K562 (cell line): ENCODE measurements at regions not wholly inside any gene's neighbourhood (a gene's known extent, or its start where the extent isn't known, plus 50 kb on each side); places are given as distances from the start of the nearest gene placed in this dataset.

Experiments used
- ATAC-seq: fragments of 200-7000 bp; cut with Tn5 transposase; 3 replicates; pipeline ENCODE4 v1.9.1; 2020; ENCODE audit warnings: moderate library complexity
- BruUV-seq: library from RNA; stranded (reverse); fragments of 400-500 nt; replicated peaks from 2 replicates; lab custom pipeline; 2021; lab: Mats Ljungman, UMichigan
- CTCF ChIA-PET: fragments of 300-600 bp; formaldehyde crosslinking; extraction: SDS; loops from one replicate; lab custom pipeline; 2021; ENCODE audit warnings: low intra/inter-chr PET ratio; lab: Yijun Ruan, JAX
- POLR2A ChIA-PET: fragments of 300-600, 350-650 bp; sonication (Branson Sonifier 250); formaldehyde crosslinking; extraction: SDS; loops from one replicate; lab custom pipeline; 2021; ENCODE audit warnings: antibody characterized with exemption, inconsistent platforms; lab: Yijun Ruan, JAX
- DNase-seq, 4 experiments: peaks; one replicate each; pipeline versions ENCODE4 v3.0.0 to v3.0.0-alpha.2; 2011 to 2018; ENCODE audit warnings: low spot score in 3 of 4, mixed read lengths in 3 of 4; ENCODE audit errors: extremely low read depth in 1 of 4
- FAIRE-seq: peaks from 2 replicates; lab custom pipeline; 2011; peaks lifted over from hg19 to GRCh38; lab: Jason Lieb, UNC
- H2AFZ ChIP-seq: 2 replicates; pipeline ENCODE4 v1.6.0; 2011; ENCODE audit warnings: low read depth, low read length, control low read depth, inconsistent platforms
- H3K27ac ChIP-seq: fragments of 200-600 bp; 3 replicates; pipeline ENCODE4 v1.8.0; 2011; ENCODE audit warnings: low read depth, mild to moderate bottlenecking, control low read depth, inconsistent platforms, low read length, moderate library complexity, mixed read lengths; ENCODE audit errors: extremely low read depth
- H3K27me3 ChIP-seq, 2 experiments: fragments of 300-600 bp in 1 of 2; 2 replicates in 1 of 2; 3 replicates in 1 of 2; pipeline versions ENCODE4 v1.6.0 to v1.8.0; 2011; ENCODE audit warnings: inconsistent platforms in 2 of 2, low read length in 2 of 2, mild to moderate bottlenecking in 1 of 2, mixed read lengths in 1 of 2, moderate library complexity in 1 of 2; ENCODE audit not compliant: control insufficient read depth in 2 of 2, insufficient read depth in 2 of 2
- H3K36me3 ChIP-seq: fragments of 300-600 bp; 3 replicates; pipeline ENCODE4 v1.8.0; 2011; ENCODE audit warnings: mild to moderate bottlenecking, low read length, inconsistent platforms; ENCODE audit not compliant: control insufficient read depth, insufficient read depth
- H3K4me1 ChIP-seq, 2 experiments: fragments of 200-600 bp in 1 of 2; replicated peaks in 1 of 2; 2 replicates in 1 of 2; 3 replicates in 1 of 2; pipeline versions ENCODE4 v1.5.1 to v1.8.0; 2011; ENCODE audit warnings: inconsistent platforms in 2 of 2, low read length in 2 of 2, mild to moderate bottlenecking in 1 of 2, mixed read lengths in 1 of 2, moderate library complexity in 1 of 2; ENCODE audit not compliant: control insufficient read depth in 2 of 2, insufficient read depth in 2 of 2
- H3K4me2 ChIP-seq: 2 replicates; pipeline ENCODE4 v1.6.1; 2011; ENCODE audit warnings: low read length, control low read depth, inconsistent platforms, mixed read lengths; ENCODE audit not compliant: insufficient read depth
- H3K4me3 ChIP-seq: fragments of 200-600 bp; sonication (generic), shearing (Covaris generic); 2 replicates; pipeline ENCODE4 v1.5.1; 2016; ENCODE audit warnings: control low read depth, inconsistent platforms
- H3K79me2 ChIP-seq: fragments of 200-600 bp; 3 replicates; pipeline ENCODE4 v1.8.0; 2011; ENCODE audit warnings: low read length, inconsistent platforms; ENCODE audit not compliant: control insufficient read depth, insufficient read depth
- H3K9ac ChIP-seq, 2 experiments: 2 replicates each; pipeline versions ENCODE4 v1.6.0 to v1.6.1; 2011; ENCODE audit warnings: low read depth in 2 of 2, low read length in 2 of 2, control low read depth in 1 of 2, inconsistent platforms in 1 of 2, mild to moderate bottlenecking in 1 of 2, mixed read lengths in 1 of 2; ENCODE audit not compliant: insufficient read depth in 1 of 2
- H3K9me1 ChIP-seq: one replicate; pipeline ENCODE4 v1.6.0; 2011; ENCODE audit warnings: inconsistent platforms, mild to moderate bottlenecking, low read length, moderate library complexity; ENCODE audit not compliant: control insufficient read depth, insufficient read depth
- H3K9me3 ChIP-seq: replicated peaks from 2 replicates; pipeline ENCODE4 v1.5.1; 2011; ENCODE audit warnings: low read depth, low read length, inconsistent platforms; ENCODE audit not compliant: control insufficient read depth, insufficient read depth
- H4K20me1 ChIP-seq: replicated peaks from 2 replicates; pipeline ENCODE4 v1.6.1; 2011; ENCODE audit warnings: low read length, inconsistent platforms, mixed read lengths; ENCODE audit not compliant: control insufficient read depth, insufficient read depth
- HMG20B ChIP-seq: fragments of 250-450 bp; sonication (Bioruptor Pico); IDR thresholded peaks from 2 replicates; pipeline ENCODE4 v1.5.0; 2021; ENCODE audit warnings: mild to moderate bottlenecking
- HNRNPK ChIP-seq: fragments of 200-400 bp; formaldehyde crosslinking; IDR thresholded peaks from one replicate; pipeline ENCODE4 v1.6.1; 2018; ENCODE audit warnings: mild to moderate bottlenecking, low read depth, low read length; ENCODE audit not compliant: poor library complexity, severe bottlenecking
- KLF16 ChIP-seq: IDR thresholded peaks from 2 replicates; pipeline ENCODE4 v1.6.1; 2016; ENCODE audit warnings: antibody characterized with exemption
- RAD21 ChIP-seq, 2 experiments: fragments of 250-450 bp in 1 of 2; fragments of 450-650 bp in 1 of 2; sonication (Bioruptor Pico) in 1 of 2; formaldehyde crosslinking in 1 of 2; IDR thresholded peaks in 1 of 2; conservative IDR thresholded peaks in 1 of 2; 2 replicates each; pipeline versions ENCODE4 v1.4.0 to v1.8.0; 2020 to 2022; ENCODE audit warnings: mild to moderate bottlenecking in 2 of 2, moderate library complexity in 1 of 2
- RBBP5 ChIP-seq: fragments of 200-600 bp; sonication (generic); IDR thresholded peaks from 2 replicates; pipeline ENCODE4 v1.6.1; 2012; ENCODE audit warnings: borderline replicate concordance, mild to moderate bottlenecking, low read length, control low read depth, inconsistent platforms; ENCODE audit not compliant: insufficient read depth, poor library complexity, severe bottlenecking
- ZNF717 ChIP-seq: fragments of 250-450 bp; sonication (Bioruptor Pico); IDR thresholded peaks from 2 replicates; pipeline ENCODE4 v1.5.0; 2021
- ZNF77 ChIP-seq: fragments of 250-450 bp; sonication (Bioruptor Pico); IDR thresholded peaks from 2 replicates; pipeline ENCODE4 v1.5.0; 2020
- in situ Hi-C: fragments of 300-500 bp; cut with MboI; formaldehyde crosslinking; loops from 4 replicates; pipeline ENCODE4 v1.15.0; 2018; ENCODE audit warnings: inconsistent platforms, mixed read lengths
- intact Hi-C: fragments of 100-400 bp; cut with micrococcal nuclease; formaldehyde crosslinking; loops from 2 replicates; pipeline ENCODE4 v1.14.2; 2022
- TF ChIP-seq, protein P1 (sequence below): sonication (generic); formaldehyde crosslinking; IDR thresholded peaks from 2 replicates; pipeline ENCODE4 v1.8.1; 2022; ENCODE audit warnings: missing genetic modification reagents
- TF ChIP-seq, protein P2 (sequence below): fragments of 150-350 bp; conservative IDR thresholded peaks from 2 replicates; pipeline ENCODE4 v1.6.1; 2014; ENCODE audit warnings: low read length
- TF ChIP-seq, protein P3 (sequence below): fragments of 200-800 bp; sonication (Bioruptor generic); IDR thresholded peaks from 2 replicates; pipeline ENCODE4 v1.6.1; 2017; ENCODE audit warnings: missing genetic modification characterization, missing compliant biosample characterization

DNA sequence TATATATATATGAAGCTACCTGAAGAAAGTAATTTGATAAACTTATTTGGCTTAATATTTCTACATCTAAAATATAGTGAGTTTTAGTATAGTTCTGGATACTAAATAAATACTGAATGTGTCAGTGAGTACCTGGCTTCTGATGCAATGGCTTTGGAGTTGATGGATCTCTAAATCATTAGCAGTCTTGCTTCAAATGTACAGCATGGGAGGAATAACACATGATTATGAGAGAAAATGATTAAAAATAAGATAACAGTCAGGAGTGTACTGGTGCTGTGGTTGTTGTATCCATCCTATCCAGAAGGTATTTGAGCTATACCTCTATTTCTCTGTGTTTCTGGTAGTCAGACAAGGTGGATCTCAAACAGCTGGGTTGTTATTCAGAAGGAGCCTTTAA, 641.3 kb downstream of the TRAM1L1 start:
- Histone ChIP-seq H3K4me1 (no peaks in the 10 kb centered on the region), H3K4me2 (no peak overlapping the region), H3K9ac (no peak overlapping the region), H3K9me3 (no peaks in the 10 kb centered on the region), H3K27me3 (no peaks in the 10 kb centered on the region), H3K27ac (no peak overlapping the region), H2AFZ (no peak overlapping the region), H3K9me1 (no peaks in the 10 kb centered on the region), H3K36me3 (no peaks in the 10 kb centered on the region), H3K79me2 (no peaks in the 10 kb centered on the region), H4K20me1 (no peaks in the 10 kb centered on the region), H3K4me3 (no peak overlapping the region)
- TF ChIP-seq HMG20B (CRISPR knock-in tag) (no peak), RBBP5 (no peak), ZNF77 (no peak), KLF16 (no peak), HNRNPK (no peak), ZNF717 (CRISPR knock-in tag) (no peak), RAD21 (CRISPR knock-in tag; conservative IDR thresholded peaks at IDR 0.05 in 1 of 2, IDR thresholded peaks at IDR 0.05 in 1 of 2) (no peak)
- TF ChIP-seq, protein P1, sequence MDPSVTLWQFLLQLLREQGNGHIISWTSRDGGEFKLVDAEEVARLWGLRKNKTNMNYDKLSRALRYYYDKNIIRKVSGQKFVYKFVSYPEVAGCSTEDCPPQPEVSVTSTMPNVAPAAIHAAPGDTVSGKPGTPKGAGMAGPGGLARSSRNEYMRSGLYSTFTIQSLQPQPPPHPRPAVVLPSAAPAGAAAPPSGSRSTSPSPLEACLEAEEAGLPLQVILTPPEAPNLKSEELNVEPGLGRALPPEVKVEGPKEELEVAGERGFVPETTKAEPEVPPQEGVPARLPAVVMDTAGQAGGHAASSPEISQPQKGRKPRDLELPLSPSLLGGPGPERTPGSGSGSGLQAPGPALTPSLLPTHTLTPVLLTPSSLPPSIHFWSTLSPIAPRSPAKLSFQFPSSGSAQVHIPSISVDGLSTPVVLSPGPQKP (CRISPR knock-in tag) = no peak
- TF ChIP-seq, protein P2, sequence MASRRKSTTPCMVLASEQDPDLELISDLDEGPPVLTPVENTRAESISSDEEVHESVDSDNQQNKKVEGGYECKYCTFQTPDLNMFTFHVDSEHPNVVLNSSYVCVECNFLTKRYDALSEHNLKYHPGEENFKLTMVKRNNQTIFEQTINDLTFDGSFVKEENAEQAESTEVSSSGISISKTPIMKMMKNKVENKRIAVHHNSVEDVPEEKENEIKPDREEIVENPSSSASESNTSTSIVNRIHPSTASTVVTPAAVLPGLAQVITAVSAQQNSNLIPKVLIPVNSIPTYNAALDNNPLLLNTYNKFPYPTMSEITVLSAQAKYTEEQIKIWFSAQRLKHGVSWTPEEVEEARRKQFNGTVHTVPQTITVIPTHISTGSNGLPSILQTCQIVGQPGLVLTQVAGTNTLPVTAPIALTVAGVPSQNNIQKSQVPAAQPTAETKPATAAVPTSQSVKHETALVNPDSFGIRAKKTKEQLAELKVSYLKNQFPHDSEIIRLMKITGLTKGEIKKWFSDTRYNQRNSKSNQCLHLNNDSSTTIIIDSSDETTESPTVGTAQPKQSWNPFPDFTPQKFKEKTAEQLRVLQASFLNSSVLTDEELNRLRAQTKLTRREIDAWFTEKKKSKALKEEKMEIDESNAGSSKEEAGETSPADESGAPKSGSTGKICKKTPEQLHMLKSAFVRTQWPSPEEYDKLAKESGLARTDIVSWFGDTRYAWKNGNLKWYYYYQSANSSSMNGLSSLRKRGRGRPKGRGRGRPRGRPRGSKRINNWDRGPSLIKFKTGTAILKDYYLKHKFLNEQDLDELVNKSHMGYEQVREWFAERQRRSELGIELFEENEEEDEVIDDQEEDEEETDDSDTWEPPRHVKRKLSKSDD = no peak
- TF ChIP-seq, protein P3, sequence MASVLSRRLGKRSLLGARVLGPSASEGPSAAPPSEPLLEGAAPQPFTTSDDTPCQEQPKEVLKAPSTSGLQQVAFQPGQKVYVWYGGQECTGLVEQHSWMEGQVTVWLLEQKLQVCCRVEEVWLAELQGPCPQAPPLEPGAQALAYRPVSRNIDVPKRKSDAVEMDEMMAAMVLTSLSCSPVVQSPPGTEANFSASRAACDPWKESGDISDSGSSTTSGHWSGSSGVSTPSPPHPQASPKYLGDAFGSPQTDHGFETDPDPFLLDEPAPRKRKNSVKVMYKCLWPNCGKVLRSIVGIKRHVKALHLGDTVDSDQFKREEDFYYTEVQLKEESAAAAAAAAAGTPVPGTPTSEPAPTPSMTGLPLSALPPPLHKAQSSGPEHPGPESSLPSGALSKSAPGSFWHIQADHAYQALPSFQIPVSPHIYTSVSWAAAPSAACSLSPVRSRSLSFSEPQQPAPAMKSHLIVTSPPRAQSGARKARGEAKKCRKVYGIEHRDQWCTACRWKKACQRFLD = no peak
- ChIA-PET POLR2A (no interaction called here), CTCF (no interaction called here)
- intact Hi-C loops (no loop called here), in situ Hi-C loops (no loop called here)
- BruUV-seq = no TSS peak
- FAIRE-seq (no peak), DNase-seq (no peak), ATAC-seq (no peak)
